Fibroblast of the conjunctiva (primary cell): ENCODE measurements at regions not wholly inside any gene's neighbourhood (a gene's known extent, or its start where the extent isn't known, plus 50 kb on each side); places are given as distances from the start of the nearest gene placed in this dataset.
A peak's percentile ranks its signal among the peaks of the same experiment; 100 is the strongest.

ENCODE experiments used
- DNase-seq: peaks from one replicate; pipeline ENCODE4 v3.0.0-alpha.2; 2010; ENCODE audit warnings: low read depth

- DNase-seq = no peak
Measured at GRCh38 chr4:166628454-166628853, 605.8 kb downstream of the SPOCK3 start.

DNA sequence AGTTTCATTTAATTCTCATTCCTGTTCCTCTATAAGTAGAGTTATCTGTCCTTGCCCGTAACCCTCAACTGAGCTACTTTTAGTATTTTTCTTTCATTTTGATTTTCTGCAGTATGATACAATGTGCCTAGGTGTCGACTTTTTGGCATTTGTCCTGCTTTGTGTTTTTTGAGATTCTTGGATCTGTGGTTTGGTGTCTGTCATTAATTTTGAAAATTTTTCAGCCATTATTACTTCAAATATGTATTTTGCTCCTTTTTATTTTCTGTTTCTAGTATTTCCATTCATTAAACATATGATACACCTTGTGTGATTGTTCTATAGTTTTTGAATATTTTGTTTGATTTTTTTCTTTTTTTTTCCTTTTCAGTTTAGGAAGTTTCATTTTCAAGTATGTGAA is 598.9 kb downstream of the SPOCK3 start:
- no peak for DNase-seq

- no peak for DNase-seq
Measured at GRCh38 chr4:166637816-166638215, 596.5 kb downstream of the SPOCK3 start.

GRCh38 chr4:166655231-166655630 is 579.1 kb downstream of the SPOCK3 start:
- DNase-seq = no peak

- no peak for DNase-seq
Measured at GRCh38 chr4:166655705-166656104, 578.6 kb downstream of the SPOCK3 start.

GRCh38 chr4:166657261-166657660 is 577.0 kb downstream of the SPOCK3 start:
- no peak for DNase-seq

GRCh38 chr4:166658585-166658984 is 575.7 kb downstream of the SPOCK3 start:
- DNase-seq = no peak

DNA sequence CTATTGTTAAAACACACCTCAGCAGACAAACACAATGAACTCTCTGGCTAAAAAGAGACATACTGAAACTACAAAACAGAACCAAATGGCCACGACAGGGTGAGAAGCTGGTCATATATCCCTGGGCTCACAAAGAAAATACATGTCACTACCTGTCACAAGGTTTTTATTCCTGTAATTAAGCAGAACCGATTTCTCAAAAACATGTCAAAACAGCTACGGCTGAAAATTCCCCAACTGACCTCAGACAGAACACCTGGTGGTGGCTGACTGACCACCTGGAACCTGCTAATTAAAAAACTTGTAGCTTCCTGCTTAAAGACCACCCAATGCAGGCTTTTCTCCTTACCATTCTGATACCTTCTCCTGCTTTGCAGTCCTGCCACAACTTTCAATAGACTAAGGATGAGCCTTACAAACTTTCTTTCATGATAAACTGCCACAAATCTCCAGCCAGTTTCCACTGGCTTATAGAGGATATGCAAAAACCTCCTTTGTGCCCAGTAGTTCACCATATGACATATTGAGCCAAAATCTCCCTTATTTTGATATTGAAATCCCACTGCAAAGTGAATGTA is 571.9 kb downstream of the SPOCK3 start:
- no peak for DNase-seq

DNA sequence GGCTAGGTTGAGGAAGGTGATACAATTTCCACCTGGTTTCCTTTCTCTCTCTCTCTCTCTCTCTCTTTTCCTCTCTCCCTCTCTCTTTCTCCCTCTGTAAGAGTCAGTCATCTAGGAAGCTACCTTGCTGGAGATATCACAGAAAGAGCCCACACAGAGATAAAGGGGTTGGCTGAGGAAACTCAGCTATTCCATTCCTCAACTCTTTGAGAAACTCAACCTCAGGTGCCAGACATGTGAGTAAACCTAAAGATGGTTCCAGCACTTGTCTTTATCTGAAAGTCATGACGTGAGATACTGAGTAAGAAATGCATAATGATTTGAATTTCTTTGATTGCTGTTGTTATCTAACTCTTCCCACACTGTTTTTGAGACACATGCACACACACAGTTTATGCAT is 564.0 kb downstream of the SPOCK3 start:
- no peak for DNase-seq

GRCh38 chr4:166673911-166674310 is 560.4 kb downstream of the SPOCK3 start:
- DNase-seq = no peak

DNA sequence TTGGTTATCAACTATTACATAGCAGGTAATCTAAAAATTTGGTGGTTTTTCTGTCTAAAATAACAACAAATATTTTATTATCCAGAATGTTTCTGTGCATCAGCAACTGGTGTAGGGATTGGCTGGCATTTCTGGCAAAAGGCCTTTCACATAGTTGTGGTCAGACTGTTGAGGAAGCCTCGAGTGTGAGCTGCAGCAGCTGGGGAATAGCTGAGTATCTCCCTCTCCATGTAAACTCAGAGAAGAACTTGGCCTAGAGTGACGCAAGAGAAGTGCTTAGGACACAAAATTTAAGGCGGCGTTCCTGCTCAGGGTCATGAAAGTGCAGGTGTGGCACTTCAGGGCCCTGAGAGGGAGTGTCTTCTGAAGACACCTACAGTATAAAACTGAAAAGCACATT is 558.9 kb downstream of the SPOCK3 start:
- DNase-seq = peak; percentile 9

DNA sequence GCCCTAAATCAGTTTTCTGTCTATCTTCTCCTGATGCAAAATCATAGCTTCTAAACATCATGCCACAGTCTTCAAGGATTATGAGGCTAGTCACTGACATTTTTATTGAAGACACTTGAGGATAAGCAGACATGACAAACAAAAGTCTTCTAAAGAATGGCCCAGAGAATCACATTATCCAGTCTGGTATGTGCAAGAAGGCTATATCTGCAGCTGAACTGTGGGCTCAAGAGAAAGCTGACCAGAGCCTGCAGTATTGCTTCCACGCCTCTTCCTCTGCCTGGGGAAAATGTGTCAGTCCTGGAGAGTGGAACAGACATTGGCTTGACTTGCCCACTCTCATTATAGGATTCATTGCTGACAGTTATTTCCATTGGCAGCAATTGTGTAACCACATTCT is 553.5 kb downstream of the SPOCK3 start:
- DNase-seq = no peak

DNA sequence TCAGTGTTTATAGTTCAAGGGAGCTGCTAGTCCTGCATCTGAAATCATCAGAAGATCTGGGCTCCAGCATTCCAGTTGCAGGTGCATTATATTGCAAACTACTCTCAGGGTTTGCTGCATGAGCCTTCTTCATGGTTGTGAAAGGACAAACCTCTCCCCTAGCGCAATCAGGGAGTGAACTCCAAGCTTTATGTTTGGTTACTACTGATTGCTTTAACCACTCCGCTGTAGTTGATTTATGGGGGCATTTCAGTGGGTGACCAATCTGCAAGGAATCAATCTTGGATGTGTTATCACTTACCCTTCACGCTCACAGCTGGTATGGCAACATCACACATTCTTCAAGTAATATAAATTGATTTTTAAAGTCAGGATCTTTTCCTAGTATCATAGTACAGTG is 552.1 kb downstream of the SPOCK3 start:
- DNase-seq = no peak
